Suprapubic skin (tissue), 4 donors: ENCODE measurements at regions not wholly inside any gene's neighbourhood (a gene's known extent, or its start where the extent isn't known, plus 50 kb on each side); places are given as distances from the start of the nearest gene placed in this dataset.

Experiments
- DNase-seq, 2 donors: peaks; one replicate each; pipeline ENCODE4 v3.0.0-alpha.2; 2019; ENCODE audit warnings: low spot score in 2 of 2
- H3K27ac ChIP-seq: fragments of 200-600 bp; sonication (generic); one replicate; pipeline ENCODE4 v1.5.1; 2019
- H3K27me3 ChIP-seq: fragments of 200-600 bp; sonication (generic); one replicate; pipeline ENCODE4 v1.5.1; 2019
- H3K36me3 ChIP-seq: fragments of 200-600 bp; sonication (generic); one replicate; pipeline ENCODE4 v1.5.1; 2019
- H3K4me1 ChIP-seq: fragments of 200-600 bp; sonication (generic); one replicate; pipeline ENCODE4 v1.5.1; 2019
- H3K4me3 ChIP-seq: fragments of 200-600 bp; sonication (generic); one replicate; pipeline ENCODE4 v1.5.1; 2019; ENCODE audit warnings: mild to moderate bottlenecking
- H3K9me3 ChIP-seq: fragments of 200-600 bp; sonication (generic); one replicate; pipeline ENCODE4 v1.5.1; 2019
- EP300 ChIP-seq: sonication (generic); formaldehyde crosslinking; IDR thresholded peaks from one replicate; pipeline ENCODE4 v1.6.1; 2017; ENCODE audit warnings: antibody characterized with exemption
- POLR2A ChIP-seq, 2 donors: fragments of 450-650 bp; IDR thresholded peaks; one replicate each; pipeline ENCODE4 v1.6.1; 2017; ENCODE audit warnings: antibody characterized with exemption in 2 of 2, mild to moderate bottlenecking in 2 of 2, moderate library complexity in 2 of 2
- POLR2AphosphoS5 ChIP-seq, 3 donors: sonication (generic); formaldehyde crosslinking; IDR thresholded peaks; one replicate each; pipeline ENCODE4 v1.6.1; 2017; ENCODE audit warnings: antibody characterized with exemption in 3 of 3
- WGBS: methylation state at CpG from one replicate; pipeline ENCODE4 v1.1.5; 2018; 5-methylcytosine and 5-hydroxymethylcytosine counted together
- TF ChIP-seq, protein P1 (sequence below), 2 donors: fragments of 200-600 bp in 1 of 2; fragments of 450-650 bp in 1 of 2; sonication (generic) in 1 of 2; IDR thresholded peaks; one replicate each; pipeline ENCODE4 v1.5.1; 2016 to 2019; ENCODE audit warnings: antibody characterized with exemption in 2 of 2, mild to moderate bottlenecking in 1 of 2, moderate library complexity in 1 of 2

DNA sequence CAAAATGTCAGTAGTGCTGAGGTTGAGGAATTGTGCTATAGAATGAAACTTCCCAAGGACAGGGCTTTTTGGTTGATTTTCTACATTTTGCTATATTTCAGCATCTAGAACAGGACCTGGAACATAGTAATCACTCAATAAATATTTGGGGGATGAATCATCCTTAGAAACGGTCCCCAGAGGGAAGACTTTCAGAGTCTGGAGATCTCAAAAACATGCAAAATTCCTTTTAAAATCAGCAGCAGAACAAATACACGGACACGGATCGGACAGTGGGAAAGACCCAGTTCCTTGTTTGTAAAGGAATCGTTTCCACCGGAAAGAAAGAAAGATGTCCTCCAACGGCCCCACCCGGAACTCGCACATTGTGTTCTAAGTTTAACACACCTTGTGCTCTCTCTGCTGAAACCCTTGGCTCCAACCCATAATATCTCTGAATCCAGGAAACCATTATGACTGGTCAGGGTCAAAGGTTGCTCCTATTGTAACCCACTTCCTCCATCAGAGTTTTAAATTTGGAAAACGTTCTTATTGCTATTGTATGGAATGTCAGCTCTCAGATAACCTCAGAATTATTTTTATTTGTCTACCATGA, 617.2 kb downstream of the MED13L start:
- DNase-seq: no peak
- Histone ChIP-seq H3K9me3 (no peaks in the 10 kb centered on the region), H3K36me3 (no peaks in the 10 kb centered on the region), H3K27ac (no peak overlapping the region), H3K4me1 (no peaks in the 10 kb centered on the region), H3K27me3 (no peaks in the 10 kb centered on the region), H3K4me3 (no peak overlapping the region)
- TF ChIP-seq POLR2AphosphoS5 (IDR thresholded peaks at IDR 0.05) (no peak), POLR2A (IDR thresholded peaks at IDR 0.05) (no peak), EP300 (no peak)
- TF ChIP-seq, protein P1, sequence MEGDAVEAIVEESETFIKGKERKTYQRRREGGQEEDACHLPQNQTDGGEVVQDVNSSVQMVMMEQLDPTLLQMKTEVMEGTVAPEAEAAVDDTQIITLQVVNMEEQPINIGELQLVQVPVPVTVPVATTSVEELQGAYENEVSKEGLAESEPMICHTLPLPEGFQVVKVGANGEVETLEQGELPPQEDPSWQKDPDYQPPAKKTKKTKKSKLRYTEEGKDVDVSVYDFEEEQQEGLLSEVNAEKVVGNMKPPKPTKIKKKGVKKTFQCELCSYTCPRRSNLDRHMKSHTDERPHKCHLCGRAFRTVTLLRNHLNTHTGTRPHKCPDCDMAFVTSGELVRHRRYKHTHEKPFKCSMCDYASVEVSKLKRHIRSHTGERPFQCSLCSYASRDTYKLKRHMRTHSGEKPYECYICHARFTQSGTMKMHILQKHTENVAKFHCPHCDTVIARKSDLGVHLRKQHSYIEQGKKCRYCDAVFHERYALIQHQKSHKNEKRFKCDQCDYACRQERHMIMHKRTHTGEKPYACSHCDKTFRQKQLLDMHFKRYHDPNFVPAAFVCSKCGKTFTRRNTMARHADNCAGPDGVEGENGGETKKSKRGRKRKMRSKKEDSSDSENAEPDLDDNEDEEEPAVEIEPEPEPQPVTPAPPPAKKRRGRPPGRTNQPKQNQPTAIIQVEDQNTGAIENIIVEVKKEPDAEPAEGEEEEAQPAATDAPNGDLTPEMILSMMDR (IDR thresholded peaks at IDR 0.05): no peak
- 47% methylated on average over 10 of the region's 10 CpGs for WGBS

DNA sequence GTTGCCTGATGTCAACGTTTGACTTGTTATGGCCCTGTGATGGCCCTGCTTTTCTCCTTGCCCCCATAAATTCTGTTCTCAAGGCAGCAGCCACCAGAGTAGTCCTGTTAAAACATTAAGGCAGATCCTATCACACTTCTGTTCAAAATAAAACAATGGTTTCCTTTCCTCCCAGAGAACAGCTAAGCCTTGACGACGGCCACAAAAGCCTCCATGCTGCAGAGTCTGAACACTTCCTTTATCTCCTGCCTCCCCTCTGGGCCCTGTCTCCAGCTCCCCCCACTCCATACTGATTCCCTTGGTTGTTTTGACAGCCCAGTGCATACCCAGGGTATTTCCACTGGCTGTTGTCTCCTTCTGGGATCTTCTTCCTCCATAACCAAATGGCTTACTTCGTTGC, 618.1 kb downstream of the MED13L start:
- Histone ChIP-seq H3K27me3 (no peaks in the 10 kb centered on the region), H3K4me1 (no peaks in the 10 kb centered on the region), H3K9me3 (no peaks in the 10 kb centered on the region), H3K36me3 (no peaks in the 10 kb centered on the region), H3K27ac (no peak overlapping the region), H3K4me3 (no peak overlapping the region)
- TF ChIP-seq POLR2A (IDR thresholded peaks at IDR 0.05) (no peak), EP300 (no peak), POLR2AphosphoS5 (IDR thresholded peaks at IDR 0.05) (no peak)
- TF ChIP-seq, protein P1 (IDR thresholded peaks at IDR 0.05): no peak
- 84% methylated on average over 4 of the region's 4 CpGs for WGBS
- no peak for DNase-seq

DNA sequence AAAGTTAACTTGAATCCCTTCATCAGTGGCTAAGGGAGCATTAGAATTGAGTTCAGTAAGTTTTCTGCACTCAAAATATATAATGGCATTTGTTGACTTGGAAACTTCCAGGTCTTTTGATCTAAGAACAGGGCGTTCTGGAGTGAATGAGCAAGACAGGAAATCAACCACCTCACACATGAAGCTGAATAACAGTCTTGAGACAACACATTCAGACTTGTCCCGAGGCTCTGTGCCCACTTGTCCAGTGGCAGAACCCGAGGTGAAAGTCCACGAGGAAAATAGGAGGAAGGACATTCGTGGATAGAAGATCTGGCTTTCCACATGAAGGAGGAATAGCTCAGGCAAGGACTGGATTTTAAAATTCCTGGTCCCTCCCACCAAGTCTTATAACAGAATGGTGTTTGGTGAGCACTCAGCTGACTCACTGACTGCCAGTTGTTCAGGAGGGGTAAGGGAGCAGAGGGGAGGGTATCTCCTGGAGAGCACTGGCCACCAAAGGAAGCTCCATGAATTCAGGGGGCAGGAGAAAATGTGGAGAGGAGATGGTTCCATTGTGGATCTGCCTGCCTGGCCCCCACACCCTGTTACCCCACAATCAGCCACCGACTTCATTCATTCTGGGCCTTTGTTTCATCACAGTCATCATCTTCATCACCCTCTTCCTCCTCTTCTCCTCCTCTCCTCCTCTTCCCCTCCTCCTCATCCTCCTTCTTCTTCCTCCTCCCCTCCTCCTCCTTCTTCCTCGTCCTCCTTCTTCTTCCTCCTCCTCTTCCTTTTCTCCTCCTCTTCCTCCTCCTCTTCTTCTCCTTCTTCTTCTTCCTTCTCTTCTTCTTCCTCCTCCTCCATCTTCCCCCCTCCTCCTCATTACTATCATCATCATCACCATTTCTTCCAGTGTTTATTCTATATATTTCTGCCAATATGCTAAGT, 620.1 kb downstream of the MED13L start:
- no peaks in the 10 kb centered on the region for H3K4me1 ChIP-seq
- 67% methylated on average over 6 of the region's 7 CpGs for WGBS
- DNase-seq: no peak
- no peak overlapping the region for H3K4me3 ChIP-seq
- H3K27me3 ChIP-seq: no peaks in the 10 kb centered on the region
- no peaks in the 10 kb centered on the region for H3K9me3 ChIP-seq
- no peak overlapping the region for H3K27ac ChIP-seq
- TF ChIP-seq POLR2A (IDR thresholded peaks at IDR 0.05) (no peak), POLR2AphosphoS5 (IDR thresholded peaks at IDR 0.05) (no peak), EP300 (no peak)
- TF ChIP-seq, protein P1 (IDR thresholded peaks at IDR 0.05): no peak
- no peaks in the 10 kb centered on the region for H3K36me3 ChIP-seq

DNA sequence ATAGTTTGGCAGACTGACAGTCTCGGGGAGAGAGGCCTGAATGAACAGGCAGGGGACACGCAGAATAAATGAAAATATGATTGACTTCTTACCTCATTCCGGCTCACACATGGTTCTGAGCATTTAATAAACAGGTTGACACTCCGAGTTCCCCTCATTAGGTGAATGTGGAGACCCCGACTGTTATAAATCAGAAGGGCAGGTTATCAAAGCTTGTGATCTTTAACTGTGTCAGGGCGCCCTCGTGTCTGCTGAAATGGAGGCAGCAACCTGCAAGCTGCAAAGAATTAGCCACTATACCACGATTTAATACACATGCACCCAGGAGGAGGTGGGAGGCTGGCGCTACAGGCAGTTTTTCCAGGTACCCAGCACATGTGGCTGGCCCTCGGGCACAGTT, 627.5 kb downstream of the MED13L start:
- Histone ChIP-seq H3K4me1 (no peaks in the 10 kb centered on the region), H3K4me3 (no peak overlapping the region), H3K9me3 (no peaks in the 10 kb centered on the region), H3K27ac (no peak overlapping the region), H3K36me3 (no peaks in the 10 kb centered on the region), H3K27me3 (no peaks in the 10 kb centered on the region)
- 53% methylated on average over 10 of the region's 10 CpGs for WGBS
- TF ChIP-seq POLR2AphosphoS5 (IDR thresholded peaks at IDR 0.05) (no peak), EP300 (no peak)
- TF ChIP-seq, protein P1 (IDR thresholded peaks at IDR 0.05): no peak
- no peak for DNase-seq

DNA sequence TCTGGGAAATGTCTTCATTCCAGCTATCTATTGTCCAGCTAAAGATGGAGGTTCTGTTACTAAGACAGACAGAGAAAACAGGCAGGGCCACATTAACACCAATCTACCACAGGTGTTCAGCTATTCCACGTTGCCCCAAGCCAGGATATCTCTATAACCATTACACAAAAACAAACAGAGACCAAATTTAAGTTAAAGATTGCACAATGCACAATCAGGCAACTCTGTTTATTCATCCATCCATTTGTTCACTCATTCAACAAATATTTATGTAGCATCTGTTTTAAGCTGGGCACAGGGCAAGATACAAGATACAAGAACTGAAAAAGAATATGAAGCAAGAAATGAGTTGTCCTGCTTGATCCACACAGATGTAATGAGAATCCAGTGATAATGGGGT, 629.0 kb downstream of the MED13L start:
- Histone ChIP-seq H3K27ac (no peak overlapping the region), H3K4me3 (no peak overlapping the region), H3K27me3 (no peaks in the 10 kb centered on the region), H3K4me1 (no peaks in the 10 kb centered on the region), H3K9me3 (no peaks in the 10 kb centered on the region), H3K36me3 (no peaks in the 10 kb centered on the region)
- TF ChIP-seq POLR2AphosphoS5 (IDR thresholded peaks at IDR 0.05) (no peak), POLR2A (IDR thresholded peaks at IDR 0.05) (no peak), EP300 (no peak)
- TF ChIP-seq, protein P1 (IDR thresholded peaks at IDR 0.05): no peak
- DNase-seq: no peak
- WGBS: 30% methylated on average over 1 of the region's 1 CpG
